HG03135 (cell line): ENCODE measurements at regions not wholly inside any gene's neighbourhood (a gene's known extent, or its start where the extent isn't known, plus 50 kb on each side); places are given as distances from the start of the nearest gene placed in this dataset.
"Not testable (repeated sequence)": the region's sequence is repeated elsewhere in the genome, so short reads cannot be mapped to it uniquely, and the experiment has no call there.

ENCODE experiments used
- ATAC-seq: cut with Tn5 transposase; IDR thresholded peaks from one replicate; pipeline ENCODE4 v1.9.1; 2021; ENCODE audit warnings: mild to moderate bottlenecking, moderate library complexity; ENCODE audit not compliant: unreplicated experiment

DNA sequence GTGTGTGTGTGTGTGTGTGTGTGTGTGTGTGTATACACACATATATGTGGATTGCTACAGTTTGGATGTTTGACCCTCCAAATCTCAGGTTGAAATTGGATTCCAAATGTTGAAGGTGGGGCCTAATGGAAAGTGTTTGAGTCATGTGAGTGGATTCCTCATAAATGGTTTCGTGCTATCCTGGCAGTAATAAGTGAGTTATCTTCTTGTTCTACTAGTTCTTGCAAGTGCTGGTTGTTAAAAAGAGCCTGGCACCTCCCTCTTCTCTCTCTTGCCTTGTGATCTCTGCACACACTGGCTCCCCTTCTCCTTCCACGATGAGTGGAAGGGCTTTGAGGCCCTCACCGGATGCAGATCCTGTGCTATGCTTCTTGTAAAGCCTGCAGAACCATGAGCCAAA lies 344.1 kb downstream of the SH2D1A start:
- no peak for ATAC-seq

- no peak for ATAC-seq
Measured at GRCh38 chrX:124699876-124700275, 353.5 kb downstream of the SH2D1A start.

GRCh38 chrX:124717537-124717936 lies 371.2 kb downstream of the SH2D1A start:
- no peak for ATAC-seq

GRCh38 chrX:124719060-124719459 lies 372.7 kb downstream of the SH2D1A start:
- ATAC-seq = no peak

DNA sequence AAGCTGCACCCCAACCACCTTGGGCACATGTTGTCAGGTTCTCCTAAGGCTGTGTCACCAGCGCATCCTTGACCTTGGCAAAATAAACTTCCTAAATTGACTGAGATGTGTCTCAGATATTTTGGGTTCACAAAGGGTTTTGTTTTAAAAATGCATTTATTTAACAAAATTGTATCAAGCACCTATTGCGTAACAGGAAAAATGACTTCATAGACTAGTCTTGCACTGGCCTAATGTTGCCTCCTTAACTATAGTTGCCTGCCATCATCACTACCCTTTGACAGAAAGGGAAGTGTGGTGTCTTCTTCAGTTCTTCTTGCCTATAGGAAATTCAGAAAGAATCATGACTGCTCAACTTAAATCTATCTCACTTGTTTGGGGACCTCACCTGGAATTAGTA lies 374.2 kb downstream of the SH2D1A start:
- no peak for ATAC-seq

- ATAC-seq = no peak
Measured at GRCh38 chrX:124725502-124725901, 379.1 kb downstream of the SH2D1A start.

- no peak for ATAC-seq
Measured at GRCh38 chrX:124726292-124726691, 379.9 kb downstream of the SH2D1A start.

DNA sequence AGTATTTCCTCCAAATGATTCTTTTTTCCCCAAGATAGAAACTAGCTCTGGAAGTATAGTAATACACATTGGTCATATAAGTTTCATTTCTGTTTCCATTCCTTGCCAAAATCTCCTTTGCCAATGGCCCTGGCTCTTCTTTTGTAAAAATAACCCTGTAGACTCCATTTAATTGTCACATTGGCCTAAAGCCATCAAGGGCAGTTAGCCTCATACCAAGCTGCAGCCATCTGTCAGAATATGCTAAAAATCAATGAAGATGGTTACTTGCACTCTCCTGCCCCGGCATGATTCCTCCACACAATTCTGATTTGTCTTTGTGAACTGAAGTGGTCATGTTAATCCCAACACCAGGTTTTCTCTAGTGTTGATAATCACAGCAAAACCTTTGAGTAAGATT lies 380.5 kb downstream of the SH2D1A start:
- ATAC-seq = no peak

GRCh38 chrX:124736553-124737270 lies 390.3 kb downstream of the SH2D1A start:
- ATAC-seq = no peak

- ATAC-seq = no peak
Measured at GRCh38 chrX:124737771-124738170, 391.4 kb downstream of the SH2D1A start.

- no peak for ATAC-seq
Measured at GRCh38 chrX:124747295-124747694, 400.9 kb downstream of the SH2D1A start.

- ATAC-seq = no peak
Measured at GRCh38 chrX:124764354-124764753, 418.0 kb downstream of the SH2D1A start.

- ATAC-seq = no peak
Measured at GRCh38 chrX:124769166-124769565, 422.8 kb downstream of the SH2D1A start.

- no peak for ATAC-seq
Measured at GRCh38 chrX:124771292-124771691, 424.9 kb downstream of the SH2D1A start.

- ATAC-seq = not testable (repeated sequence)
Measured at GRCh38 chrX:124788253-124788652, 441.9 kb downstream of the SH2D1A start.

DNA sequence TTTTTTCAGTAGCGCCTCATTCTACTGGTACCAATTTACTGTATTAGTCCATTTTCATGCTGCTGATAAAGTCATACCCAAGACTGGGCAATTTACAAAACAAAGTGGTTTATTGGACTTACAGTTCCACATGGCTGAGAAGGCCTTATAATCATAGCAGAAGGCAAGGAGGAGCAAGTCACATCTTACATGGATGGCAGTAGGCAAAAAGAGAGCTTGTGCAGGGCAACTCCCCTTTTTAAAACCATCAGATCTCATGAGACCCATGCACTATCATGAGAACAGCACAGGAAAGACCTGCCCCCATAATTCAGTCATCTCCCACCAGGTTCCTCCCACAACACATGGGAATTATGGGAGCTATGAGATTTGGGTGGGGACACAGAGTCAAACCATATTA lies 443.5 kb downstream of the SH2D1A start:
- ATAC-seq = not testable (repeated sequence)

GRCh38 chrX:124791492-124792095 lies 445.2 kb downstream of the SH2D1A start:
- no peak for ATAC-seq

DNA sequence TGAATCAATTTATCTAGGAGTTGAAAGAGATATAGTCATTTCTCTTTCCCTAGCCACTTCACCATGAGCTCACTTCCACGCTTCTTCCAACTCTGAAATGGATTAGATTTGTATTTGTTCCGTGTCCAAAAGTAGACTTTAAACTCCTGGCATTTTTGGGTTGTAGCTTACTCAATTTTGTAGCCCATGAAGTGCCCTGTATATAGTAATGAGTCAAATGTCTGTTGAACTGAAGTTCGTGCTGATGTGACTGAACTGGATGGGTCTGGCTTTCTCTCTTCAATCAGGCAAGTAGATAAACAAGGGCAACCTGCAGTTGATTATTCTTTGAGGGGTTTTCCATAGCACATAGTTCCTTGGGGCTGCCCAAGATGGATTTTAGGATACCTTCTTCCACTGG lies 450.6 kb downstream of the SH2D1A start:
- no peak for ATAC-seq

GRCh38 chrX:124804962-124805361 lies 458.6 kb downstream of the SH2D1A start:
- no peak for ATAC-seq

- ATAC-seq = no peak
Measured at GRCh38 chrX:124805486-124805885, 459.1 kb downstream of the SH2D1A start.

DNA sequence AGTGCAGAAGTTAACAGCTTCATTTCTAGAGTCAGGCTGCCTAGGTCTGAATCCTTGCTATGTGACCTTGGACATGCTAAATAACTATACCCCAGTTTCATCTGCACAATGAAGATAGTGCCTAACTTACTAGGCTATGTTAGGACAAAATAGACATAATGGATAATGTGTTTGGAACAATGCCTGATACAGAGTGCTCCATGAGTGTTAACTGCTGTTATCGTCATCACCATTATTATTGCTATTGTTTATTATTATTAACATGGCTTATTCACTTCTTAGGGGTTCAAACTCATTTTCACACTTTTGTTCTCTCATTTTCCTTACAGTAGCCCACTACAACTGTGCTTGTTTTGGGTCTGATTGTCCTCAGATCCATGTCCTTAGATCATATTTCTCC lies 467.7 kb downstream of the SH2D1A start:
- no peak for ATAC-seq

DNA sequence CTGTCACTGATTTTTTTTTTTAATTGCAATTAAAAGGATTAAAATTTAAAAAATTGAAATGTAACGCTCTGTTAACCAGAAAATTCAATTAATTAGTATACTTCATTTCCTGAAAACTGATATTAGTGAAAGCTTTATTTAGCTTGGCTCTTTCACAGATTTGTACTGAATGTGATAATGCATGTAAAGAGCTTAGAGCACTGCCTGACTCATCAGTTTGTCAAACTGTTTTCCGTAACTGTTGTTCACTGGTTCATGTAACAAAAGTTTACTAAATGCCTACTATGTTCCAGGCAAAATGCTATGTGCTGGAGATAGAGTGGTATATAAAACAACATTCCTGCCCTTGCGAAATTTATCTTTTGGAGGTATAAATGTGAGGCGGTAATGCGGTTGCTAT lies 471.7 kb downstream of the SH2D1A start:
- ATAC-seq = no peak

GRCh38 chrX:124818764-124819163 lies 472.4 kb downstream of the SH2D1A start:
- no peak for ATAC-seq
